NCI-H446 treated with DMSO at 0.1 percent for 48 hours (cell line): ENCODE measurements at regions not wholly inside any gene's neighbourhood (a gene's known extent, or its start where the extent isn't known, plus 50 kb on each side); places are given as distances from the start of the nearest gene placed in this dataset.
"Not testable (repeated sequence)": the region's sequence is repeated elsewhere in the genome, so short reads cannot be mapped to it uniquely, and the experiment has no call there.

Experiments
- DNase-seq: peaks from one replicate; lab custom pipeline; 2025; lab: John Stamatoyannopoulos, UW

DNA sequence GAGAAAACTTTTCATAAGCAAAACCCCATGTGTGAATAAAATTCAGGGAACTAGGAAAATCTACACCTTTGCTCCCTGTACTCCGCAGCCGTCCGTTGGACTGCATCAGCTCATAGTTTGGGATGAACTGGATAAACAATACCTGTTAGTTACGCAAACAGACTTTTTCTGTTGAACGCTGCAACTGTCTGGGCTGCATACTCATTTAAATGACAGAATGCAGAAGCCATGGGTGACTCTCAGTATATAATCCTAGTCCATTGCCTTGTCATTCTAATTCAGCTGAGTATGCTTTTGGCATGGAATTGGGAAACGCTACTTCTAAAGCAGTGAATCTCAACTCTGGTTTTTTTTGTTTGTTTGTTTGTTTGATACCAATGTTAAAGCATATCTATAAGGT is 151.6 kb downstream of the SLITRK1 start:
- no peak for DNase-seq

DNA sequence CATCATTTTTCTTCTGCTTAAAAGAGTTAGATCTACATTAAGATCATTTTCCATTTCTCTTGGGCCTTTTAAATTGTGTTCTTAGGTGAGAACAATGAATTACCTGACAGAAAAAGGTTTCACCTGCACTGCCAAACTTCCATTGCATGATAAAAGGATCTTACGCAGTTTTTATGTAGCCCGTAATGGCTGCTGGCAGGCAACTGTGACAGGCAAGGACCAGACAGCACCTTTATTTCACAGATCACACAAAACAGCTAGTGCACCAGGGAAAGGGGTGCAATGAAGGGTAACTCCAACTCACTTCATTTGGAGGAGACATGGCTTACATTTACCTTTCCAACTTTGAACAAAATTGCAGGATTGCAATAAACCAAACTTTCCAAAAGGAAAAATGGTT is 159.8 kb downstream of the SLITRK1 start:
- DNase-seq, result no peak

DNA sequence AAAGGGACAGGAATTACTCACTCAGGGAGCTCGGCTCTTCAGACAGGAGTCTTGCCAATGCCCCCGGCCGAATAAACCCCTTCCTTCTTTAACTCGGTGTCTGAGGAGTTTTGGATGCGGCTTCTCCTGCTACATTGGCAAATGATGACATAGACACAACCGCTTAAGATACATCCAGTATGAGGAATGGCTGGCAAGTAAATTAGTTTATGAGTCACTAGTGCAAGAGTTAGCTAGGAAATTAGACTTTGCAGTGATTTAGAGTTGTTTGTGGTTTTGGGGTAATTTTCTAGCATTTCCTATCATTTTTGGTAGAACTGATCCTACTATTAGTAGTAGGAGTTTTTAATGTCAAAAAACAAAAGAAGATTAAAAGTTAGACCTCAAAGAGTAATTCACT is 166.2 kb downstream of the SLITRK1 start:
- DNase-seq, result no peak

GRCh38 chr13:83714236-83714635 is 168.0 kb downstream of the SLITRK1 start:
- no peak for DNase-seq

- DNase-seq, result no peak
These were observed 172.2 kb downstream of the SLITRK1 start for GRCh38 chr13:83710133-83710515.

DNA sequence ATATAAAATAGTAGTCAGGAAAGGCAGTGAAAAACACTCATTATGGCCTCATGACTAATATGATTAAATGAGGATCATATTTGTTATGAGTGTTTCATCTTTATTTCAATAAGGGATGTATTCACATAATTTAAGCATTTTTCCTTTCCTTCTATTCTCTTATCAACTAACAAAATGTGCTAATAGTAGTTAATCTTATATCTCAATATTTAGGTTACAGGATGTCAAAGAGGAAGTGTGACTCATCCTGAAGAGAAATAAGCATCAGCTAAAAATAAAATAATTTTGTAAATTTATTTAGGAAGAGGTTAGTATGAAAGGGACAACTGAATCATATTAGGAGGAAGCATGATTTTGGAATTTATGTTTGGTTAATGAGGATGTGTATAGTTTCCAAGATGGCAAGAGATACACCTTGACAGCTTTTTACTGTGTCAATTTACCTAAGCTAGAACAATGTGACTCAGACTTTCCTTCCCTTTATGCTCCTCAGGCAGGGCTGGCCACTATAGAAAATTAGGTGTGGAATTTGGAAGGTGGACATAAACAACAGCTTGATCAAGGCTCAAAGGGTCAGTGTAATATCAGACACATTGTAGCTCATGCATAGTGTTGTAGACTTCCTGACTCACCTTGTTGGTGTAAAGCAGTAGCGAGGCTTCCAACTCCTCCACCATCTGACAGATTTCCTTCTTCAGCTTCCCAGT is 172.7 kb downstream of the SLITRK1 start:
- no peak for DNase-seq

- DNase-seq, result no peak
These were observed 180.3 kb downstream of the SLITRK1 start for GRCh38 chr13:83702021-83702420.

DNA sequence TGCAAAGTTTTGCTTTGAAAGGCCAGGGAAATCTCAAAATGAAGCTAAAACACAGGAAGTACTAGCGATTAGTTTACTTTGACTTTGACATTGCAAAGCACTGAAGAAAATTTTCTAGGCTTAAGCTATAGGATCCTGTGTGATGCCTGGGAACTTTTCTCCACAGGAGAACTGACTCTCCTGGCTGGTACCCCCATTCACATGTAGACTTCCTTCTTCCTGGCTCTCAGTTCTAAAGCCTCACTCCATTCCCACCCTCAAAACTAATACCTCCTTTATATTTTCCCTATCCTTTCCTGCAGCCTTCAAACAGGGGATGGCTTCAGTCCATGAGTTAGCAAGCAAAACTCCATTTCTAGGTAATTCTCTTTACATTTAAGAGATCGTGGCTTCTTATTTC is 189.5 kb downstream of the SLITRK1 start:
- DNase-seq, result no peak

DNA sequence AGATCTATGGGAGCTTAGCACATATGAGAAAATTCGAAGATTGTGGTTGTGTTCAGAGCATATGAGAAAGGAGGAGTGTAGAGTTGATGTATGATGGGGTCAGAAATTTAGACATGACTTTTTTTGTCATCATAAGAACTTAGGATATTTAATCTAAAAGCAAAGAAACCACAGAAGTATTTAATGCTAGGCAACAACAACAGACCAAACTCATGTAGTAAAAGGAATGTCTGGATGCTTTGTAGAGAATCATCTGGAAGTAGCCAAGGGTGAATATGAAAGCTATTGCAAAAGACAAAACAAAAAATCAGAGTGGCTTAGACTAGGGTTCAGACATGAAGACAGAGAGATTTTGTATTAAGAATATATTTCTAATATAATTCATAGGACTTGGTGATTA is 190.3 kb downstream of the SLITRK1 start:
- DNase-seq, result no peak

GRCh38 chr13:83681547-83681946 is 200.7 kb downstream of the SLITRK1 start:
- DNase-seq, result no peak

- DNase-seq, result no peak
These were observed 204.3 kb downstream of the SLITRK1 start for GRCh38 chr13:83677985-83678384.

DNA sequence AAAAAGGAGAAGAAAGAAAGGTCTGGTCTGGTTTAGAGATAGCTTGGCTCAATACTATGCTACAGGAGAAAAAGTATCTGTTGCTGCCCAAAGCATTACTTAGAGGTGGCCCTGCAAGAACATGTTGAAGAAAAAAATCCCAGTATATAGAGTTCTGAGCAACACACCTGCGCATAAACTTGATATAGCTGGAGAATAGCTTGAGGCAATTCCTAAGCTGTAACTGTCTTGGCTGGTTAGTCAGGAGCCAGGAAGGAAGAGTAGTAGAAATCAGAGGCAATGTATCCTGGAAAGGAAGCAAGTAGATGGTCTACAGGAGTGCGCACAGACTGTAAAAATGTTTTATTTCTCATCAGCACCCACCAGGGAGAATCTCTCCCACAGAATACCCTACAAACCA is 209.7 kb downstream of the SLITRK1 start:
- no peak for DNase-seq

DNA sequence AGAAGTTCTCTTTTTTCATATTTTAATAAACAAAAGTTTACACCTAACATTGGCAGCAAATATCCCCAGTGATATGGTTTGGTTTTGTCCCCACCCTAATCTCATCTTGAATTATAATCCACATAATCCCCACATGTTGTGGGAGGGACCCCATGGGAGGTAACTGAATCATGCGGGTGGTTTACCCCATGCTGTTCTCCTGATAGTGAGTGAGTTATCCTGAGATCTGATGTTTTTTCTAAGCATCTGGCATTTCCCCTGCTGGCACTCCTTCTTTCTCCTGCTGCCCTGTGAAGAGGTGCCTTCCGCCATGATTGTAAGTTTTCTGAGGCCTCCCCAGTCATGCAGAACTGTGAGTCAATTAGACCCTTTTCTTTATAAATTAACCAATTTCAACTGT is 214.7 kb downstream of the SLITRK1 start:
- no peak for DNase-seq

GRCh38 chr13:83666141-83666540 is 216.1 kb downstream of the SLITRK1 start:
- DNase-seq, result no peak

- DNase-seq, result no peak
These were observed 225.0 kb downstream of the SLITRK1 start for GRCh38 chr13:83657281-83657680.

DNA sequence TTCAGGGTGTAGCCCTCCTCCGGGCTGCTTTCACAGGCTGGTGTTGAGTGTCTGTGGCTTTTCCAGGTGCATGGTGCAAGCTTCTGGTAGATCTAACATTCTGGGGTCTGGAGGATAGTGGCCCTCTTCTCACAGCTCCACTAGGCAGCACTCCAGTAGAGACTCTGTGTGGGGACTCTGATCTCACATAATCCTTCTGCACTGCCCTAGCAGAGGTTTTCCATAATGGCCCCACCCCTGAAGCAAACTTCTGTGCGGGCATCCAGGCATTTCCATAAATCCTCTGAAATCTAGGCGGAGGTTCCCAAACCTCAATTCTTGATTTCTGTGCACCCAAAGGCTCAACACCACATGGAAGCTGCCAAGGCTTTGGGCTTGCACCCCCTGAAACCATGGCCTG is 239.7 kb downstream of the SLITRK1 start:
- DNase-seq, result not testable (repeated sequence)

DNA sequence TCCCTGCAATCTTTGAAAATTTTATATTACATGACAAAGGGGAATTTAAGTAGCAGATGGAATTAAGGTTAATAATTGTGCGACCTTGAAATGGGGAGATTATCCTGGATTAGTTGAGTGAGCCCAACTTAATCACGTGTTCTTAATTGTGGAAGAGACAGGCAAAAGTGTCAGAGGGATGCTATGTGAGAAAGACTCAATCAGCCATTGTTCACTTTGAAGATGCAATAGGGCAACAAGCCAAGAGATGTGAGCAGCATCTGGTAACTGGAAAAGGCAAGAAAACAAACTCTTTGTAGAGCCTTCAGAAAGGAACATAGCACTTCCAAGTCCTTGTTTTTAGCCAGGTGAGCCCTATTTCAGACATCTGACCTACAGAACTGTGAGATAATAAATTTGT is 247.7 kb downstream of the SLITRK1 start:
- no peak for DNase-seq

- no peak for DNase-seq
These were observed 248.5 kb downstream of the SLITRK1 start for GRCh38 chr13:83633746-83634145.

DNA sequence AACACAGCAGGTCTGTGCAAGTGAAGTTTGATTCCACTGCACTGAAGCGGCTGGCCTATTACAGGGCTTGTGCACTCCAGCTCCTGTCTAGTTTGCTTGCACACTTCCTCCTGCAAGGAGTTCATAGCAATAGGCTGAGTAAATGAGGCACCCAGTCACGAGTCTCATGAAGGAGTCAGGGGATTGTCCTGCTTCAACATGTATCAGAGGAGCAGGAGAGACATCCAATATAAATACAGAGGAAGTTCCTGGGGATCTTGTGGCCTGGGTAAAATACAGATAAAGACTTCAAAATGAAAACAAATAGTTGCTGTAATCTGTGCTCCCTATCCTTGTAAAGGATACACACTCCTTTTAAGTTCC is 259.9 kb downstream of the SLITRK1 start:
- no peak for DNase-seq

- DNase-seq, result no peak
These were observed 260.4 kb downstream of the SLITRK1 start for GRCh38 chr13:83621765-83622421.

GRCh38 chr13:83620530-83621220 is 261.6 kb downstream of the SLITRK1 start:
- DNase-seq, result no peak

- DNase-seq, result no peak
These were observed 263.3 kb downstream of the SLITRK1 start for GRCh38 chr13:83618966-83619365.

- no peak for DNase-seq
These were observed 268.8 kb downstream of the SLITRK1 start for GRCh38 chr13:83613524-83613923.
